Tibial nerve (tissue), 4 donors: ENCODE measurements at regions not wholly inside any gene's neighbourhood (a gene's known extent, or its start where the extent isn't known, plus 50 kb on each side); places are given as distances from the start of the nearest gene placed in this dataset.
A peak's percentile ranks its signal among the peaks of the same experiment; 100 is the strongest.
"Not testable (repeated sequence)": the region's sequence is repeated elsewhere in the genome, so short reads cannot be mapped to it uniquely, and the experiment has no call there.

Experiments used
- DNase-seq, 2 donors: peaks; one replicate each; pipeline ENCODE4 v3.0.0-alpha.2; 2019; ENCODE audit warnings: low spot score in 2 of 2
- H3K27ac ChIP-seq, 4 donors: fragments of 200-600 bp; sonication (generic) in 3 of 4; one replicate each; pipeline ENCODE4 v1.5.1; 2017 to 2019; ENCODE audit warnings: mild to moderate bottlenecking in 1 of 4
- H3K27me3 ChIP-seq, 2 donors: fragments of 200-600 bp; sonication (generic) in 1 of 2; one replicate each; pipeline versions ENCODE4 v1.5.1 to v1.6.0; 2017 to 2019
- H3K36me3 ChIP-seq, 3 donors: fragments of 200-600 bp; sonication (generic); one replicate each; pipeline ENCODE4 v1.5.1; 2018 to 2019
- H3K4me1 ChIP-seq, 4 donors: fragments of 200-600 bp; sonication (generic) in 3 of 4; one replicate each; pipeline ENCODE4 v1.5.1; 2017 to 2019
- H3K4me3 ChIP-seq, 4 donors: fragments of 200-600 bp; sonication (generic) in 3 of 4; one replicate each; pipeline ENCODE4 v1.5.1; 2017 to 2019; ENCODE audit warnings: mild to moderate bottlenecking in 1 of 4, moderate library complexity in 1 of 4
- H3K9me3 ChIP-seq, 4 donors: fragments of 200-600 bp; sonication (generic) in 3 of 4; one replicate each; pipeline ENCODE4 v1.5.1; 2017 to 2019
- CTCF ChIP-seq, 5 experiments: fragments of 200-600 bp in 3 of 5; fragments of 450-650 bp in 2 of 5; sonication (generic) in 3 of 5; IDR thresholded peaks; one replicate each; pipeline ENCODE4 v1.5.1; 2016 to 2019; ENCODE audit warnings: antibody characterized with exemption in 5 of 5, mild to moderate bottlenecking in 3 of 5, moderate library complexity in 2 of 5
- EP300 ChIP-seq, 2 donors: sonication (generic); formaldehyde crosslinking; IDR thresholded peaks; one replicate each; pipeline ENCODE4 v1.6.1; 2017; ENCODE audit warnings: antibody characterized with exemption in 2 of 2, mild to moderate bottlenecking in 1 of 2
- POLR2A ChIP-seq, 2 donors: fragments of 450-650 bp; IDR thresholded peaks; one replicate each; pipeline ENCODE4 v1.6.1; 2017; ENCODE audit warnings: antibody characterized with exemption in 2 of 2, mild to moderate bottlenecking in 2 of 2, moderate library complexity in 2 of 2
- WGBS, 2 donors: methylation state at CpG; one replicate each; pipeline ENCODE4 v1.1.5; 2018; 5-methylcytosine and 5-hydroxymethylcytosine counted together

DNA sequence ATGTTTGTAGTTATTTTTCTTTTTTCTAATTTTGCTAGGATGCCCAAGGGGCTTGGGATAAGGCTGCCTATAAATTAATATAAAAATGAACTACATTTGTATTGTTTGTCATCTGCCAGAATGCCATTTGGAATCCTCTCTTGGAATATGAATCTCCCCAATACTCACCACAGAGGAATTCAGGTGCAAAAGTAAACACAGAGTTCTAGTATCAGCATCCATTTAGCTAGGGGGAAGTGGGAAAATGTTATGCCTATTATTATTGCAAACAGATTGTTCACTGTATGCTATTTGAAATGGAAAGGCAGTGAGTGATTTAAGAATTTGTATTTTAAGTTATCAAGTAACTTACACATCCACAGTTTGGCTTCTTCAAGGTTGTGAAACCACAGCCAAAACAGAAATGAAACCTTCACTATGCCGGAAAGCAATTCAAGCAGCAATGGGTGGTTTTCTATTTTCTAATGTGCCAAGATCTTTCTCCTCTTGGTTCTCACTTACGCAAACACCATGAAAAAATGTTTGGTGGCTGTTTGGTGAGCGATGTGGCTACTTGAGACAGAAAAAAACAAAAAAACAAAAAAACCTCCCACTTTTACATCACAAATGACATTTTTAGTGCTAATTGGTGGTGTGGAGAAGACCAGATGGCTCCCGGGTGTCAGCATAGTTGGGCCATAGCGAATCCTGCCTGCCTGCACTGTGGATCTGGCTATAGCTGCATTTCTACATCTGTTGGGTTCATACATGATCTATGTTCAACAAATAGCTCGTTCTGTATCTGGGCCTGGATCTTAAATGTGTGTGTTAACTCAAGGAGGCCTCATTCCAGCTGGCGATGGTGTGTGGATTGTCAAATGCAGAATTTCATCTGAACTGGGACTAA is 200.8 kb upstream of the GIMD1 start:
- no peak for TF ChIP-seq POLR2A (IDR thresholded peaks at IDR 0.05)
- no peak for TF ChIP-seq CTCF (IDR thresholded peaks at IDR 0.05)
- TF ChIP-seq EP300 (IDR thresholded peaks at IDR 0.05): no peak
- Histone ChIP-seq H3K27ac (no peak overlapping the region), H3K4me1 (no peaks in the 10 kb centered on the region), H3K9me3 (no peaks in the 10 kb centered on the region), H3K4me3 (no peak overlapping the region), H3K27me3 (no peaks in the 10 kb centered on the region), H3K36me3 (no peaks in the 10 kb centered on the region)
- 85 to 88% methylated on average over 7 of the region's 7 CpGs for WGBS, 2 donors
- no peak for DNase-seq

- DNase-seq: peak in 1 of 2 donors; percentile 47
- TF ChIP-seq EP300 (IDR thresholded peaks at IDR 0.05): peak in 1 of 2 donors; percentile 48
- no peak for TF ChIP-seq CTCF (IDR thresholded peaks at IDR 0.05)
- TF ChIP-seq POLR2A (IDR thresholded peaks at IDR 0.05): no peak
- H3K36me3 ChIP-seq: no peaks in the 10 kb centered on the region
- H3K4me1 ChIP-seq: no peaks in the 10 kb centered on the region
- peaks cover 0 to 14% (median 0%) of the 10 kb centered on the region in 4 donors for H3K9me3 ChIP-seq
- no peak overlapping the region for H3K27ac ChIP-seq
- no peak overlapping the region for H3K4me3 ChIP-seq
- H3K27me3 ChIP-seq: no peaks in the 10 kb centered on the region
- 71 to 78% methylated on average over 2 of the region's 2 CpGs for WGBS, 2 donors
Measured at GRCh38 chr4:106565727-106566126, 197.1 kb upstream of the GIMD1 start.

DNA sequence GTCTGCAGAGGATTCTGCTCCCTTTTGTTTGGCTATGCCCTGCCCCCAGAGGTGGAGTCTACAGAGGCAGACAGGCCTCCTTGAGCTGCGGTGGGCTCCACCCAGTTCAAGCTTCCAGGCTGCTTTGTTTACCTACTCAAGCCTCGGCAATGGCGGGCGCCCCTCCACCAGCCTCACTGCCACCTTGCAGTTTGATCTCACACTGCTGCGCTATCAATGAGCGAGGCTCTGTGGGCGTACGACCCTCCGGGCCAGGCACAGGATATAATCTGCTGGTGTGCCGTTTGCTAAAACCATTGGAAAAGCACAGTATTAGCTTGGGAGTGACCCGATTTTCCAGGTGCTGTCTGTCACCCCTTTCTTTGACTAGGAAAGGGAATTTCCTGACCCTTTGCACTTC is 195.1 kb upstream of the GIMD1 start:
- 85 to 91% methylated on average over 11 of the region's 11 CpGs for WGBS, 2 donors
- not testable (repeated sequence) for H3K4me3 ChIP-seq, DNase-seq, H3K27me3 ChIP-seq, H3K36me3 ChIP-seq, H3K4me1 ChIP-seq, H3K27ac ChIP-seq
- H3K9me3 ChIP-seq: peaks cover 0 to 22% (median under 1%) of the 10 kb centered on the region in 4 donors

GRCh38 chr4:106551724-106552123 is 183.1 kb upstream of the GIMD1 start:
- Histone ChIP-seq H3K36me3 (no peaks in the 10 kb centered on the region), H3K9me3 (no peaks in the 10 kb centered on the region), H3K4me1 (no peaks in the 10 kb centered on the region), H3K4me3 (no peak overlapping the region), H3K27ac (no peak overlapping the region), H3K27me3 (no peaks in the 10 kb centered on the region)
- WGBS, 2 donors: 94 to 97% methylated on average over 2 of the region's 2 CpGs
- no peak for DNase-seq
- no peak for TF ChIP-seq CTCF (IDR thresholded peaks at IDR 0.05)
- TF ChIP-seq EP300 (IDR thresholded peaks at IDR 0.05): no peak
- no peak for TF ChIP-seq POLR2A (IDR thresholded peaks at IDR 0.05)

DNA sequence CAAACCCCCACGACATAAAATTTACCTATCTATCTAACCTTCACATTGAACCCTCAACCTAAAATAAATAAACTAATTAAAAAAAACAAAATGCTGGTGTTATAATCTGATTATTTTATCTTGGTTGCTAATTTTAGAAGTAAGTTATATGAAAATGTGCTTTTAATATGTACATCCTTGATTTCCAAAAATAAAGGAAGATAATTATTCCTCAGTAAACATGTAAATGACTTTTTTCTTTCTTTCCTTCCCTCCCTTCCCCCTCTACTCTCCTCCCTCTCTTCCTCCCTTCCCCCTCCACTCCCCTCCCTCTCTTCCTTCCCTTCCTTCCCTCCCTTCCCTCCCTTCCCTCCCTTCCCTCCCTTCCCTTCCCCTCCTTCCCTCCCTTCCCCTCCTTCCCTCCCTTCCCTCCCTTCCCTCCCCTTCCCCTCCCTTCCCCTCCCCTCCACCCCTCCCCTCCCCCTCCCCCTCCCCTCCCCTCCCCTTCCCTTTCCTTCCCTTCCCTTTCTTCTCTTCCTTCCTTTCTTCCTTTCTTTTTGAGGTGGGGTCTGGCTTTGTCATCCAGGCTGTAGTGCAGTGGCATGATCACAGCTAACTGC is 180.0 kb upstream of the GIMD1 start:
- Histone ChIP-seq H3K4me3 (no peak overlapping the region), H3K27me3 (no peaks in the 10 kb centered on the region), H3K4me1 (no peaks in the 10 kb centered on the region), H3K9me3 (no peaks in the 10 kb centered on the region), H3K27ac (no peak overlapping the region), H3K36me3 (no peaks in the 10 kb centered on the region)
- DNase-seq: no peak
- no peak for TF ChIP-seq EP300 (IDR thresholded peaks at IDR 0.05)
- no peak for TF ChIP-seq POLR2A (IDR thresholded peaks at IDR 0.05)
- TF ChIP-seq CTCF (IDR thresholded peaks at IDR 0.05): no peak
- 89 to 92% methylated on average over 1 of the region's 1 CpG for WGBS, 2 donors
